Smooth muscle cell (in vitro differentiated cells): ENCODE measurements at regions not wholly inside any gene's neighbourhood (a gene's known extent, or its start where the extent isn't known, plus 50 kb on each side); places are given as distances from the start of the nearest gene placed in this dataset.

Experiments
- DNase-seq: peaks from one replicate; lab custom pipeline; 2025; ENCODE audit not compliant: unreplicated experiment; lab: John Stamatoyannopoulos, UW
- H2AFZ ChIP-seq: fragments of 200-600 bp; sonication (generic); 2 replicates; pipeline ENCODE4 v1.6.0; 2016; ENCODE audit warnings: antibody characterized with exemption, low read depth, mild to moderate bottlenecking
- H3F3A ChIP-seq: fragments of 200-600 bp; sonication (generic); 2 replicates; pipeline ENCODE4 v1.6.0; 2017; ENCODE audit warnings: antibody characterized with exemption, low read depth
- H3K27ac ChIP-seq: fragments of 200-600 bp; sonication (generic); 2 replicates; pipeline ENCODE4 v1.5.1; 2016; ENCODE audit warnings: low read depth, mild to moderate bottlenecking
- H3K27me3 ChIP-seq: fragments of 200-600 bp; sonication (generic); 2 replicates; pipeline ENCODE4 v1.6.1; 2016; ENCODE audit warnings: low read depth, mild to moderate bottlenecking
- H3K36me3 ChIP-seq: fragments of 200-600 bp; sonication (generic); 2 replicates; pipeline ENCODE4 v1.5.1; 2016; ENCODE audit warnings: low read depth
- H3K4me1 ChIP-seq: fragments of 200-600 bp; sonication (generic); 2 replicates; pipeline ENCODE4 v1.5.1; 2016; ENCODE audit warnings: low read depth
- H3K4me2 ChIP-seq: fragments of 200-600 bp; sonication (generic); 2 replicates; pipeline ENCODE4 v1.6.0; 2016; ENCODE audit warnings: mild to moderate bottlenecking
- H3K4me3 ChIP-seq: fragments of 200-600 bp; sonication (generic); 2 replicates; pipeline ENCODE4 v1.5.1; 2016; ENCODE audit warnings: mild to moderate bottlenecking
- H3K79me2 ChIP-seq: fragments of 200-600 bp; sonication (generic); 2 replicates; pipeline ENCODE4 v1.6.0; 2016; ENCODE audit warnings: low read depth, mild to moderate bottlenecking
- H3K9ac ChIP-seq: fragments of 200-600 bp; sonication (generic); 2 replicates; pipeline ENCODE4 v1.6.0; 2016; ENCODE audit warnings: low read depth
- H3K9me3 ChIP-seq: fragments of 200-600 bp; sonication (generic); replicated peaks from 2 replicates; pipeline ENCODE4 v1.5.1; 2016; ENCODE audit warnings: low read depth
- H4K20me1 ChIP-seq: fragments of 200-600 bp; sonication (generic); 2 replicates; pipeline ENCODE4 v1.6.0; 2016; ENCODE audit warnings: low read depth
- CTCF ChIP-seq: fragments of 200-600 bp; sonication (generic); IDR thresholded peaks from 2 replicates; pipeline ENCODE4 v1.5.1; 2017; ENCODE audit warnings: borderline replicate concordance, mild to moderate bottlenecking, antibody characterized with exemption; ENCODE audit not compliant: insufficient read depth, poor library complexity, severe bottlenecking
- WGBS: methylation state at CpG from one replicate; pipeline ENCODE4 v1.1.7; 2016; ENCODE audit warnings: low lambda C conversion rate; 5-methylcytosine and 5-hydroxymethylcytosine counted together

DNA sequence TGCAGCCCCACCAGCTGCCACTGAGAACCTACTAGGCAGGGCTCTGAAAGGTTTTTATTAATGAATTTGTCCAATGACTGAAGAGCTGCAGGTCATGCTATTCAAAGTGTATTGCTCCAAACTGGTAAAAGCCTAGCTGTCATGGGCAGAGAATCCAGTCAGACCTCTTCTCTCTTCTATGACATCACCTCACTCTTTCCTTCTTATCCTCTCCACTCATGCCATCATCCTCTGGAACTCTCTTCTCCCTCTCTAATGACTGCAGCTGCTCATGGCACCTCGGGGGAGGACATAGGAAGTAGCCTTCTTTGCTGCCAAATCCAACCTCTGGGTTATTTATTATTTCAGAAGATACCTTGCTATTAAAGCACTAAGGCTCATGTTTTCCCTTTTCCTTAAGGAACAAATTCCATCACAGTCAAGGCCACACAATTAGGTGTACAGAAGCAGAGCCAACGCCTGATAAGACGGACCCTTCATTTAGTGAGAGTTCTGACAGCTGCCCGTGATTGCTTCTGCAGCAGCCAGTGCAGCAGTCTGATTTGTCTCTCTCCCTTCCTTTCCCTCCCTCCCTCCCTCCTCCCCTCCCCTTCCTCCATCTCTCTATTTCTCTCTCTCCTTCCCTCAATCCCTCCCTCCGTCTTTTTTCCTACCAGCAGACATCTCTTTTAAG is 87.0 kb upstream of the ONECUT1 start:
- no peak for DNase-seq

GRCh38 chr15:52872036-52872818 is 82.1 kb upstream of the ONECUT1 start:
- Histone ChIP-seq H3K36me3 (no peaks in the 10 kb centered on the region), H3K9ac (no peak overlapping the region), H4K20me1 (no peaks in the 10 kb centered on the region), H3K4me3 (no peak overlapping the region), H3K9me3 (no peaks in the 10 kb centered on the region), H3K4me2 (no peak overlapping the region), H3K4me1 (no peaks in the 10 kb centered on the region), H3F3A (no peaks in the 10 kb centered on the region), H3K27ac (no peak overlapping the region), H3K79me2 (no peaks in the 10 kb centered on the region), H3K27me3 (no peaks in the 10 kb centered on the region), H2AFZ (no peak overlapping the region)
- 89% methylated on average over 8 of the region's 8 CpGs for WGBS
- no peak for DNase-seq
- no peak for TF ChIP-seq CTCF

More for the DNA sequence above, 87.0 kb upstream of the ONECUT1 start:
- Histone ChIP-seq H3K9me3 (no peaks in the 10 kb centered on the region), H4K20me1 (no peaks in the 10 kb centered on the region), H3K9ac (no peak overlapping the region), H3K27ac (no peak overlapping the region), H3K4me2 (no peak overlapping the region), H2AFZ (no peak overlapping the region), H3K27me3 (no peaks in the 10 kb centered on the region), H3K79me2 (no peaks in the 10 kb centered on the region), H3F3A (no peaks in the 10 kb centered on the region), H3K4me1 (no peaks in the 10 kb centered on the region), H3K4me3 (no peak overlapping the region), H3K36me3 (no peaks in the 10 kb centered on the region)
- no peak for TF ChIP-seq CTCF
- 73% methylated on average over 5 of the region's 5 CpGs for WGBS

- Histone ChIP-seq H3K4me2 (no peak overlapping the region), H3K4me1 (no peaks in the 10 kb centered on the region), H4K20me1 (no peaks in the 10 kb centered on the region), H3K36me3 (no peaks in the 10 kb centered on the region), H3K4me3 (no peak overlapping the region), H2AFZ (no peak overlapping the region), H3K9me3 (no peaks in the 10 kb centered on the region), H3K27ac (no peak overlapping the region), H3K27me3 (no peaks in the 10 kb centered on the region), H3K9ac (no peak overlapping the region), H3K79me2 (no peaks in the 10 kb centered on the region), H3F3A (no peaks in the 10 kb centered on the region)
- no peak for TF ChIP-seq CTCF
- 80% methylated on average over 3 of the region's 3 CpGs for WGBS
- no peak for DNase-seq
Observed at GRCh38 chr15:52870015-52870414, 79.9 kb upstream of the ONECUT1 start.

- H3K36me3 ChIP-seq: no peaks in the 10 kb centered on the region
- no peaks in the 10 kb centered on the region for H3F3A ChIP-seq
- no peaks in the 10 kb centered on the region for H3K27me3 ChIP-seq
- no peaks in the 10 kb centered on the region for H4K20me1 ChIP-seq
- no peaks in the 10 kb centered on the region for H3K4me1 ChIP-seq
- no peaks in the 10 kb centered on the region for H3K79me2 ChIP-seq
- H3K4me2 ChIP-seq: no peak overlapping the region
- H3K9ac ChIP-seq: no peak overlapping the region
- H3K4me3 ChIP-seq: no peak overlapping the region
- no peaks in the 10 kb centered on the region for H3K9me3 ChIP-seq
- no peak for TF ChIP-seq CTCF
- WGBS: 86% methylated on average over 5 of the region's 5 CpGs
- no peak overlapping the region for H2AFZ ChIP-seq
- no peak overlapping the region for H3K27ac ChIP-seq
- DNase-seq: no peak
Observed at GRCh38 chr15:52866698-52867097, 76.6 kb upstream of the ONECUT1 start.
